Prostate gland (tissue), 2 donors: ENCODE measurements at regions not wholly inside any gene's neighbourhood (a gene's known extent, or its start where the extent isn't known, plus 50 kb on each side); places are given as distances from the start of the nearest gene placed in this dataset.

ENCODE experiments used
- DNase-seq: peaks from one replicate; pipeline ENCODE4 v3.0.0-alpha.2; 2019; ENCODE audit warnings: low spot score
- H3K27ac ChIP-seq, 2 donors: fragments of 200-600 bp; sonication (generic); 2 replicates each; pipeline ENCODE4 v1.5.1; 2017 to 2019
- H3K27me3 ChIP-seq: fragments of 200-600 bp; sonication (generic); replicated peaks from 2 replicates; pipeline ENCODE4 v1.5.1; 2019; ENCODE audit not compliant: insufficient read depth
- H3K36me3 ChIP-seq, 2 donors: fragments of 200-600 bp; sonication (generic); 1 replicate in 1 of 2; 2 replicates in 1 of 2; pipeline versions ENCODE4 v1.5.1 to v1.8.1; 2017 to 2019
- H3K4me1 ChIP-seq: fragments of 200-600 bp; sonication (generic); replicated peaks from 2 replicates; pipeline ENCODE4 v1.5.1; 2019
- H3K4me3 ChIP-seq, 2 donors: fragments of 200-600 bp; sonication (generic); 2 replicates each; pipeline ENCODE4 v1.5.1; 2017 to 2019
- H3K9me3 ChIP-seq: fragments of 200-600 bp; sonication (generic); 2 replicates; pipeline ENCODE4 v1.5.1; 2017
- CTCF ChIP-seq, 4 experiments: fragments of 200-600 bp in 2 of 4; fragments of 450-650 bp in 2 of 4; sonication (generic) in 2 of 4; IDR thresholded peaks; 1 replicate in 3 of 4; 2 replicates in 1 of 4; pipeline ENCODE4 v1.5.1; 2016 to 2019; ENCODE audit warnings: antibody characterized with exemption in 4 of 4, mild to moderate bottlenecking in 2 of 4, moderate library complexity in 2 of 4
- POLR2A ChIP-seq: fragments of 450-650 bp; IDR thresholded peaks from one replicate; pipeline ENCODE4 v1.6.1; 2016; ENCODE audit warnings: antibody characterized with exemption, mild to moderate bottlenecking
- POLR2AphosphoS5 ChIP-seq: sonication (generic); formaldehyde crosslinking; IDR thresholded peaks from one replicate; pipeline ENCODE4 v1.6.1; 2017; ENCODE audit warnings: antibody characterized with exemption
- WGBS: methylation state at CpG from one replicate; pipeline ENCODE4 v1.1.5; 2018; 5-methylcytosine and 5-hydroxymethylcytosine counted together
- intact Hi-C: fragments of 100-400 bp; cut with DNase I; formaldehyde crosslinking; loops from one replicate; pipeline ENCODE4 v1.14.2; 2022

GRCh38 chr5:67283275-67283987 is 86.8 kb upstream of the CD180 start:
- no peaks in the 10 kb centered on the region for H3K36me3 ChIP-seq
- WGBS: 87% methylated on average over 7 of the region's 7 CpGs
- no peaks in the 10 kb centered on the region for H3K4me1 ChIP-seq
- no peak for DNase-seq
- no peak overlapping the region for H3K27ac ChIP-seq
- no peaks in the 10 kb centered on the region for H3K9me3 ChIP-seq
- H3K4me3 ChIP-seq: no peak overlapping the region
- TF ChIP-seq CTCF (IDR thresholded peaks at IDR 0.05) (no peak), POLR2AphosphoS5 (no peak), POLR2A (no peak)
- H3K27me3 ChIP-seq: no peaks in the 10 kb centered on the region
- intact Hi-C loops: no loop called here

- Histone ChIP-seq H3K4me3 (no peak overlapping the region), H3K36me3 (no peaks in the 10 kb centered on the region), H3K9me3 (no peaks in the 10 kb centered on the region), H3K4me1 (no peaks in the 10 kb centered on the region), H3K27ac (no peak overlapping the region), H3K27me3 (no peaks in the 10 kb centered on the region)
- DNase-seq: no peak
- intact Hi-C loops: no loop called here
- WGBS: 85% methylated on average over 2 of the region's 2 CpGs
- no peak for TF ChIP-seq CTCF (IDR thresholded peaks at IDR 0.05)
- TF ChIP-seq POLR2A: no peak
- TF ChIP-seq POLR2AphosphoS5: no peak
Observed at GRCh38 chr5:67281874-67282273, 85.3 kb upstream of the CD180 start.

- intact Hi-C loops: no loop called here
- Histone ChIP-seq H3K9me3 (no peaks in the 10 kb centered on the region), H3K4me1 (peaks cover 13% of the 10 kb centered on the region), H3K27me3 (no peaks in the 10 kb centered on the region), H3K27ac (no peak overlapping the region), H3K4me3 (no peak overlapping the region), H3K36me3 (no peaks in the 10 kb centered on the region)
- TF ChIP-seq CTCF (IDR thresholded peaks at IDR 0.05) (no peak), POLR2A (no peak), POLR2AphosphoS5 (no peak)
- DNase-seq: no peak
- 90% methylated on average over 9 of the region's 9 CpGs for WGBS
Observed at GRCh38 chr5:67273689-67274356, 77.2 kb upstream of the CD180 start.

- no peak for TF ChIP-seq POLR2AphosphoS5
- TF ChIP-seq CTCF (IDR thresholded peaks at IDR 0.05): no peak
- TF ChIP-seq POLR2A: no peak
- H3K9me3 ChIP-seq: no peaks in the 10 kb centered on the region
- 29% methylated on average over 7 of the region's 7 CpGs for WGBS
- H3K27ac ChIP-seq: no peak overlapping the region
- DNase-seq: no peak
- no peaks in the 10 kb centered on the region for H3K36me3 ChIP-seq
- H3K27me3 ChIP-seq: no peaks in the 10 kb centered on the region
- no peak overlapping the region for H3K4me3 ChIP-seq
- intact Hi-C loops: no loop called here
- H3K4me1 ChIP-seq: peaks cover 13% of the 10 kb centered on the region
Observed at GRCh38 chr5:67272453-67273130, 76.0 kb upstream of the CD180 start.
